ENCODE measurements at regions not wholly inside any gene's neighbourhood (a gene's known extent, or its start where the extent isn't known, plus 50 kb on each side); places are given as distances from the start of the nearest gene placed in this dataset.

- H3K27me3 Mint-ChIP-seq (ENCODE audit: insufficient read depth, unreplicated experiment) = no peaks in the 10 kb centered on the region
These were observed 52.2 kb upstream of the SPATA31E1 start for GRCh38 chr9:87830446-87830845.

GRCh38 chr9:87831159-87831558 is 51.5 kb upstream of the SPATA31E1 start:
- TF ChIP-seq CTCF (IDR thresholded peaks at IDR 0.05; ENCODE audit: unreplicated experiment) = no peak
- ChIA-PET POLR2A (no interaction called here), CTCF (no interaction called here)
- intact Hi-C loops (cut with micrococcal nuclease) = no loop called here
- no peak overlapping the region for H3K27ac Mint-ChIP-seq (ENCODE audit: low read depth, unreplicated experiment)
- H3K4me3 Mint-ChIP-seq (ENCODE audit: unreplicated experiment) = no peak overlapping the region
- H3K9me3 Mint-ChIP-seq (ENCODE audit: unreplicated experiment) = no peaks in the 10 kb centered on the region
- H3K36me3 Mint-ChIP-seq (ENCODE audit: insufficient read depth, unreplicated experiment) = no peaks in the 10 kb centered on the region
- H3K4me1 Mint-ChIP-seq (ENCODE audit: insufficient read depth, unreplicated experiment) = no peaks in the 10 kb centered on the region
- DNase-seq (ENCODE audit: unreplicated experiment) = no peak
- BruUV-seq (replicated peaks) = no TSS peak
- H3K27me3 Mint-ChIP-seq (ENCODE audit: insufficient read depth, unreplicated experiment) = no peaks in the 10 kb centered on the region

More at GRCh38 chr9:87830446-87830845, 52.2 kb upstream of the SPATA31E1 start:
- H3K36me3 Mint-ChIP-seq (ENCODE audit: insufficient read depth, unreplicated experiment) = no peaks in the 10 kb centered on the region
- ChIA-PET CTCF (no interaction called here), POLR2A (no interaction called here)
- H3K27ac Mint-ChIP-seq (ENCODE audit: low read depth, unreplicated experiment) = no peak overlapping the region
- TF ChIP-seq CTCF (IDR thresholded peaks at IDR 0.05; ENCODE audit: unreplicated experiment) = no peak
- no peaks in the 10 kb centered on the region for H3K9me3 Mint-ChIP-seq (ENCODE audit: unreplicated experiment)
- intact Hi-C loops (cut with micrococcal nuclease) = no loop called here
- no peaks in the 10 kb centered on the region for H3K4me1 Mint-ChIP-seq (ENCODE audit: insufficient read depth, unreplicated experiment)
- DNase-seq (ENCODE audit: unreplicated experiment) = no peak
- BruUV-seq (replicated peaks) = no TSS peak
- H3K4me3 Mint-ChIP-seq (ENCODE audit: unreplicated experiment) = no peak overlapping the region
